Mesendoderm (in vitro differentiated cells): ENCODE measurements at regions not wholly inside any gene's neighbourhood (a gene's known extent, or its start where the extent isn't known, plus 50 kb on each side); places are given as distances from the start of the nearest gene placed in this dataset.

Source experiments
- DNase-seq: peaks from one replicate; pipeline ENCODE4 v3.0.0; 2013
- H2AK5ac ChIP-seq: 2 replicates; pipeline ENCODE4 v1.6.1; 2013; ENCODE audit warnings: low read length, inconsistent platforms
- H2BK120ac ChIP-seq: 2 replicates; pipeline ENCODE4 v1.6.1; 2013; ENCODE audit warnings: low read depth, mild to moderate bottlenecking, low read length, moderate library complexity, mixed read lengths
- H2BK15ac ChIP-seq: replicated peaks from 2 replicates; pipeline ENCODE4 v1.6.1; 2013; ENCODE audit warnings: low read depth, mild to moderate bottlenecking, moderate library complexity
- H2BK5ac ChIP-seq: 2 replicates; pipeline ENCODE4 v1.6.1; 2013; ENCODE audit warnings: low read length, inconsistent platforms
- H3K18ac ChIP-seq: 2 replicates; pipeline ENCODE4 v1.6.1; 2013; ENCODE audit warnings: mild to moderate bottlenecking, low read length, mixed read lengths
- H3K23ac ChIP-seq: one replicate; pipeline ENCODE4 v1.6.1; 2013; ENCODE audit warnings: low read length
- H3K27ac ChIP-seq: 2 replicates; pipeline ENCODE4 v1.5.1; 2013; ENCODE audit warnings: low read depth, mild to moderate bottlenecking, inconsistent platforms, low read length, moderate library complexity
- H3K27me3 ChIP-seq: 2 replicates; pipeline ENCODE4 v1.6.1; 2013; ENCODE audit warnings: low read length, control low read depth, mild to moderate bottlenecking, inconsistent platforms; ENCODE audit not compliant: insufficient read depth, poor library complexity
- H3K36me3 ChIP-seq: 2 replicates; pipeline ENCODE4 v1.6.1; 2013; ENCODE audit warnings: low read length, inconsistent platforms; ENCODE audit not compliant: control insufficient read depth, insufficient read depth
- H3K4ac ChIP-seq: one replicate; pipeline ENCODE4 v1.6.1; 2013; ENCODE audit warnings: low read depth, mild to moderate bottlenecking, low read length, moderate library complexity
- H3K4me1 ChIP-seq: 2 replicates; pipeline ENCODE4 v1.6.1; 2013; ENCODE audit warnings: low read depth, low read length, inconsistent platforms; ENCODE audit not compliant: control insufficient read depth
- H3K4me2 ChIP-seq: 2 replicates; pipeline ENCODE4 v1.6.1; 2013; ENCODE audit warnings: low read length
- H3K4me3 ChIP-seq: 2 replicates; pipeline ENCODE4 v1.5.1; 2013; ENCODE audit warnings: mild to moderate bottlenecking, low read length
- H3K56ac ChIP-seq: one replicate; pipeline ENCODE4 v1.6.1; 2013; ENCODE audit warnings: low read length
- H3K79me1 ChIP-seq: 2 replicates; pipeline ENCODE4 v1.6.1; 2013; ENCODE audit warnings: low read length, inconsistent platforms
- H3K79me2 ChIP-seq: 2 replicates; pipeline ENCODE4 v1.6.1; 2013; ENCODE audit warnings: mild to moderate bottlenecking, low read length; ENCODE audit not compliant: control insufficient read depth, insufficient read depth
- H3K9ac ChIP-seq: 2 replicates; pipeline ENCODE4 v1.6.1; 2013; ENCODE audit warnings: low read length, inconsistent platforms
- H4K5ac ChIP-seq: one replicate; pipeline ENCODE4 v1.6.1; 2013; ENCODE audit warnings: low read length
- H4K8ac ChIP-seq: one replicate; pipeline ENCODE4 v1.6.1; 2013; ENCODE audit warnings: low read depth, mild to moderate bottlenecking, control low read depth, low read length, moderate library complexity
- WGBS: extraction: QIAGEN DNeasy Blood & Tissue Kit; methylation state at CpG from one replicate; pipeline ENCODE4 v1.1.7; 2013; ENCODE audit warnings: low lambda C conversion rate, missing lambda C conversion rate; ENCODE audit not compliant: insufficient coverage; ENCODE audit errors: extremely low coverage; 5-methylcytosine and 5-hydroxymethylcytosine counted together

GRCh38 chr14:76666746-76667145, 94.5 kb upstream of the VASH1 start:
- Histone ChIP-seq H3K27ac (no peak overlapping the region), H3K23ac (no peak overlapping the region), H3K36me3 (no peaks in the 10 kb centered on the region), H3K9ac (no peak overlapping the region), H3K56ac (no peak overlapping the region), H3K79me2 (no peaks in the 10 kb centered on the region), H2BK120ac (no peak overlapping the region), H3K27me3 (no peaks in the 10 kb centered on the region), H2BK5ac (no peak overlapping the region), H4K5ac (no peak overlapping the region), H3K4me3 (no peak overlapping the region), H2AK5ac (no peak overlapping the region), H2BK15ac (no peak overlapping the region), H3K4me2 (no peak overlapping the region), H3K79me1 (no peaks in the 10 kb centered on the region), H4K8ac (no peak overlapping the region), H3K18ac (no peak overlapping the region), H3K4ac (no peak overlapping the region), H3K4me1 (peaks cover 2% of the 10 kb centered on the region)
- peak; percentile 76 for DNase-seq
- WGBS = no CpG with 5 or more reads among the region's 5 CpGs

- no peaks in the 10 kb centered on the region for H3K36me3 ChIP-seq
- no peak overlapping the region for H3K18ac ChIP-seq
- no peak overlapping the region for H3K56ac ChIP-seq
- peaks cover 2% of the 10 kb centered on the region for H3K4me1 ChIP-seq
- no peaks in the 10 kb centered on the region for H3K27me3 ChIP-seq
- no peak overlapping the region for H3K27ac ChIP-seq
- no peak for DNase-seq
- no peak overlapping the region for H2BK15ac ChIP-seq
- no peak overlapping the region for H3K23ac ChIP-seq
- no peak overlapping the region for H2AK5ac ChIP-seq
- H2BK5ac ChIP-seq = no peak overlapping the region
- no peak overlapping the region for H3K9ac ChIP-seq
- no peak overlapping the region for H3K4me3 ChIP-seq
- no peak overlapping the region for H4K8ac ChIP-seq
- H2BK120ac ChIP-seq = no peak overlapping the region
- H3K4me2 ChIP-seq = no peak overlapping the region
- no peak overlapping the region for H4K5ac ChIP-seq
- H3K4ac ChIP-seq = no peak overlapping the region
- no peaks in the 10 kb centered on the region for H3K79me1 ChIP-seq
- no peaks in the 10 kb centered on the region for H3K79me2 ChIP-seq
Measured at GRCh38 chr14:76669770-76670169, 91.5 kb upstream of the VASH1 start.

GRCh38 chr14:76672123-76672522, 89.1 kb upstream of the VASH1 start:
- H2BK5ac ChIP-seq = no peak overlapping the region
- H3K27ac ChIP-seq = no peak overlapping the region
- H2AK5ac ChIP-seq = no peak overlapping the region
- no CpG with 5 or more reads among the region's 3 CpGs for WGBS
- H3K4me2 ChIP-seq = no peak overlapping the region
- no peaks in the 10 kb centered on the region for H3K79me1 ChIP-seq
- no peak overlapping the region for H4K5ac ChIP-seq
- no peak for DNase-seq
- no peak overlapping the region for H3K9ac ChIP-seq
- no peak overlapping the region for H3K56ac ChIP-seq
- H3K4me1 ChIP-seq = no peaks in the 10 kb centered on the region
- H4K8ac ChIP-seq = no peak overlapping the region
- H3K23ac ChIP-seq = no peak overlapping the region
- H3K18ac ChIP-seq = no peak overlapping the region
- H3K79me2 ChIP-seq = no peaks in the 10 kb centered on the region
- H3K36me3 ChIP-seq = no peaks in the 10 kb centered on the region
- H3K27me3 ChIP-seq = no peaks in the 10 kb centered on the region
- no peak overlapping the region for H2BK15ac ChIP-seq
- no peak overlapping the region for H3K4ac ChIP-seq
- no peak overlapping the region for H3K4me3 ChIP-seq
- no peak overlapping the region for H2BK120ac ChIP-seq

GRCh38 chr14:76673261-76673660, 88.0 kb upstream of the VASH1 start:
- Histone ChIP-seq H4K5ac (no peak overlapping the region), H3K4ac (no peak overlapping the region), H3K4me3 (no peak overlapping the region), H3K4me1 (no peaks in the 10 kb centered on the region), H2BK120ac (no peak overlapping the region), H3K23ac (no peak overlapping the region), H3K27me3 (no peaks in the 10 kb centered on the region), H3K79me1 (no peaks in the 10 kb centered on the region), H3K18ac (no peak overlapping the region), H4K8ac (no peak overlapping the region), H3K56ac (no peak overlapping the region), H2BK5ac (no peak overlapping the region), H3K9ac (no peak overlapping the region), H3K36me3 (no peaks in the 10 kb centered on the region), H2BK15ac (no peak overlapping the region), H2AK5ac (no peak overlapping the region), H3K79me2 (no peaks in the 10 kb centered on the region), H3K27ac (no peak overlapping the region), H3K4me2 (no peak overlapping the region)
- DNase-seq = no peak
- no CpG with 5 or more reads among the region's 3 CpGs for WGBS

- H3K4me1 ChIP-seq = no peaks in the 10 kb centered on the region
- H3K27ac ChIP-seq = no peak overlapping the region
- no peak overlapping the region for H2BK5ac ChIP-seq
- H3K79me1 ChIP-seq = no peaks in the 10 kb centered on the region
- DNase-seq = no peak
- H4K5ac ChIP-seq = no peak overlapping the region
- H3K27me3 ChIP-seq = no peaks in the 10 kb centered on the region
- no peaks in the 10 kb centered on the region for H3K79me2 ChIP-seq
- H2BK15ac ChIP-seq = no peak overlapping the region
- H3K4ac ChIP-seq = no peak overlapping the region
- no peak overlapping the region for H3K4me3 ChIP-seq
- no peak overlapping the region for H3K9ac ChIP-seq
- H3K36me3 ChIP-seq = no peaks in the 10 kb centered on the region
- no peak overlapping the region for H2AK5ac ChIP-seq
- H3K56ac ChIP-seq = no peak overlapping the region
- no peak overlapping the region for H3K18ac ChIP-seq
- WGBS = no CpG with 5 or more reads among the region's 11 CpGs
- H4K8ac ChIP-seq = no peak overlapping the region
- H2BK120ac ChIP-seq = no peak overlapping the region
- H3K23ac ChIP-seq = no peak overlapping the region
- H3K4me2 ChIP-seq = no peak overlapping the region
Measured at GRCh38 chr14:76675046-76675445, 86.2 kb upstream of the VASH1 start.

GRCh38 chr14:76676539-76676938, 84.7 kb upstream of the VASH1 start:
- H3K79me2 ChIP-seq = no peaks in the 10 kb centered on the region
- no peaks in the 10 kb centered on the region for H3K79me1 ChIP-seq
- H3K4me3 ChIP-seq = no peak overlapping the region
- WGBS = no CpG with 5 or more reads among the region's 5 CpGs
- no peak for DNase-seq
- no peaks in the 10 kb centered on the region for H3K36me3 ChIP-seq
- no peak overlapping the region for H3K4me2 ChIP-seq
- H3K4ac ChIP-seq = no peak overlapping the region
- H3K27ac ChIP-seq = no peak overlapping the region
- H3K9ac ChIP-seq = no peak overlapping the region
- H3K27me3 ChIP-seq = no peaks in the 10 kb centered on the region
- H4K5ac ChIP-seq = no peak overlapping the region
- no peak overlapping the region for H3K23ac ChIP-seq
- H3K56ac ChIP-seq = no peak overlapping the region
- H2AK5ac ChIP-seq = no peak overlapping the region
- H2BK120ac ChIP-seq = no peak overlapping the region
- H3K18ac ChIP-seq = no peak overlapping the region
- H2BK15ac ChIP-seq = no peak overlapping the region
- no peaks in the 10 kb centered on the region for H3K4me1 ChIP-seq
- H4K8ac ChIP-seq = no peak overlapping the region
- no peak overlapping the region for H2BK5ac ChIP-seq
